ENCODE measurements at regions not wholly inside any gene's neighbourhood (a gene's known extent, or its start where the extent isn't known, plus 50 kb on each side); places are given as distances from the start of the nearest gene placed in this dataset.

GRCh38 chr1:221949996-221950395 lies 208.1 kb upstream of the DUSP10 start:
- no peaks in the 10 kb centered on the region for H3K27me3 ChIP-seq (ENCODE audit: control insufficient read depth, insufficient read depth, low read length, poor library complexity, severe bottlenecking)

GRCh38 chr1:221948459-221948858 lies 206.6 kb upstream of the DUSP10 start:
- Mint-ChIP-seq H3K4me1 (peaks cover 7% of the 10 kb centered on the region), H3K27ac (no peak overlapping the region), H3K27me3 (ENCODE audit: insufficient read depth) (no peaks in the 10 kb centered on the region), H3K9me3 (peaks cover 16% of the 10 kb centered on the region), H3K36me3 (ENCODE audit: low read depth) (peaks cover 17% of the 10 kb centered on the region), H3K4me3 (no peak overlapping the region)
- no peak for TF ChIP-seq CTCF (conservative IDR thresholded peaks at IDR 0.05)
- Histone ChIP-seq H3K27ac (ENCODE audit: low read depth, low read length) (no peak overlapping the region), H3K4me3 (ENCODE audit: low read length) (no peak overlapping the region), H3K9ac (ENCODE audit: extremely low read depth, low read length, poor library complexity, severe bottlenecking) (no peak overlapping the region), H3K36me3 (ENCODE audit: control insufficient read depth, insufficient read depth, low read length) (no peaks in the 10 kb centered on the region), H3K27me3 (ENCODE audit: control insufficient read depth, insufficient read depth, low read length, poor library complexity, severe bottlenecking) (no peaks in the 10 kb centered on the region), H3K4me1 (ENCODE audit: control insufficient read depth, insufficient read depth, low read length) (no peaks in the 10 kb centered on the region), H3K9me3 (ENCODE audit: control insufficient read depth, low read length) (peaks cover 30% of the 10 kb centered on the region)
- no peak for DNase-seq
- 82 to 86% methylated on average over 4 to 5 of the region's 5 CpGs for WGBS, 2 experiments (ENCODE audit: insufficient coverage in 1 of 2, insufficient read length in 1 of 2)

More at GRCh38 chr1:221949996-221950395, 208.1 kb upstream of the DUSP10 start:
- WGBS, 2 experiments (ENCODE audit: insufficient coverage in 1 of 2, insufficient read length in 1 of 2), result 88 to 94% methylated on average over 3 of the region's 3 CpGs
- H3K36me3 Mint-ChIP-seq (ENCODE audit: low read depth), result peaks cover 10% of the 10 kb centered on the region
- H3K27ac Mint-ChIP-seq, result peak overlapping the region; percentile 42
- H3K27me3 Mint-ChIP-seq (ENCODE audit: insufficient read depth), result no peaks in the 10 kb centered on the region
- no peak overlapping the region for H3K4me3 Mint-ChIP-seq
- TF ChIP-seq CTCF (conservative IDR thresholded peaks at IDR 0.05), result no peak
- Histone ChIP-seq H3K27ac (ENCODE audit: low read depth, low read length) (no peak overlapping the region), H3K9ac (ENCODE audit: extremely low read depth, low read length, poor library complexity, severe bottlenecking) (no peak overlapping the region), H3K36me3 (ENCODE audit: control insufficient read depth, insufficient read depth, low read length) (no peaks in the 10 kb centered on the region), H3K4me1 (ENCODE audit: control insufficient read depth, insufficient read depth, low read length) (no peaks in the 10 kb centered on the region), H3K9me3 (ENCODE audit: control insufficient read depth, low read length) (peaks cover 16% of the 10 kb centered on the region), H3K4me3 (ENCODE audit: low read length) (no peak overlapping the region)
- peaks cover 8% of the 10 kb centered on the region for H3K9me3 Mint-ChIP-seq
- peaks cover 7% of the 10 kb centered on the region for H3K4me1 Mint-ChIP-seq
- no peak for DNase-seq

GRCh38 chr1:221947731-221948130 lies 205.8 kb upstream of the DUSP10 start:
- Mint-ChIP-seq H3K9me3 (peaks cover 16% of the 10 kb centered on the region), H3K27ac (no peak overlapping the region), H3K4me1 (peaks cover 7% of the 10 kb centered on the region), H3K36me3 (ENCODE audit: low read depth) (peaks cover 18% of the 10 kb centered on the region), H3K27me3 (ENCODE audit: insufficient read depth) (no peaks in the 10 kb centered on the region), H3K4me3 (no peak overlapping the region)
- H3K9me3 ChIP-seq (ENCODE audit: control insufficient read depth, low read length), result peaks cover 34% of the 10 kb centered on the region
- H3K9ac ChIP-seq (ENCODE audit: extremely low read depth, low read length, poor library complexity, severe bottlenecking), result no peak overlapping the region
- TF ChIP-seq CTCF (conservative IDR thresholded peaks at IDR 0.05), result no peak
- H3K27me3 ChIP-seq (ENCODE audit: control insufficient read depth, insufficient read depth, low read length, poor library complexity, severe bottlenecking), result no peaks in the 10 kb centered on the region
- H3K36me3 ChIP-seq (ENCODE audit: control insufficient read depth, insufficient read depth, low read length), result no peaks in the 10 kb centered on the region
- H3K4me3 ChIP-seq (ENCODE audit: low read length), result no peak overlapping the region
- 86 to 93% methylated on average over 2 to 4 of the region's 4 CpGs for WGBS, 2 experiments (ENCODE audit: insufficient coverage in 1 of 2, insufficient read length in 1 of 2)
- no peaks in the 10 kb centered on the region for H3K4me1 ChIP-seq (ENCODE audit: control insufficient read depth, insufficient read depth, low read length)
- DNase-seq, result no peak
- H3K27ac ChIP-seq (ENCODE audit: low read depth, low read length), result no peak overlapping the region
